GM12872 (cell line): ENCODE measurements at regions not wholly inside any gene's neighbourhood (a gene's known extent, or its start where the extent isn't known, plus 50 kb on each side); places are given as distances from the start of the nearest gene placed in this dataset.

Source experiments
- TF ChIP-seq, protein P1 (sequence below): IDR thresholded peaks from 3 replicates; pipeline ENCODE4 v1.5.1; 2011; ENCODE audit warnings: low read depth, mild to moderate bottlenecking, low read length, moderate library complexity; ENCODE audit not compliant: insufficient read depth

DNA sequence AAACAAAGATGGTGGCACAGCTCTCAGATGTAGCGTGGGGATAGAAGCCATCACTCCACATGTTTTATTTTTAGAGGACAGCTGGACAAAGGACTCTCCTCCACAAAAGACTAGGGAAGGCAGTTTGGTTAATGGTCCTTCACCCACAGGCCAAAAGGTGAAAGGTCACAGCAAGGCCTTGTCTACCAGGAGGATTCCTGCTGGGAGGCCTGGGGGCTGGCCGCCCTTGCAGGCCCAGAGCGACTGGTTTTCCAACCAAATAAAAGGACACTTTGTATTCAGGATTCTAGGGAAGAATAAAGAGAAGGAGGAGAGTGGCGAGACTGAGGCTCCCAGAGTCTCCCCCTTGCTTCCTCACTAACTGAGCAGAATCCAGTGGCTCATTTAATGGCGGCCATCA lies 94.3 kb downstream of the AXIN2 start:
- TF ChIP-seq, protein P1, sequence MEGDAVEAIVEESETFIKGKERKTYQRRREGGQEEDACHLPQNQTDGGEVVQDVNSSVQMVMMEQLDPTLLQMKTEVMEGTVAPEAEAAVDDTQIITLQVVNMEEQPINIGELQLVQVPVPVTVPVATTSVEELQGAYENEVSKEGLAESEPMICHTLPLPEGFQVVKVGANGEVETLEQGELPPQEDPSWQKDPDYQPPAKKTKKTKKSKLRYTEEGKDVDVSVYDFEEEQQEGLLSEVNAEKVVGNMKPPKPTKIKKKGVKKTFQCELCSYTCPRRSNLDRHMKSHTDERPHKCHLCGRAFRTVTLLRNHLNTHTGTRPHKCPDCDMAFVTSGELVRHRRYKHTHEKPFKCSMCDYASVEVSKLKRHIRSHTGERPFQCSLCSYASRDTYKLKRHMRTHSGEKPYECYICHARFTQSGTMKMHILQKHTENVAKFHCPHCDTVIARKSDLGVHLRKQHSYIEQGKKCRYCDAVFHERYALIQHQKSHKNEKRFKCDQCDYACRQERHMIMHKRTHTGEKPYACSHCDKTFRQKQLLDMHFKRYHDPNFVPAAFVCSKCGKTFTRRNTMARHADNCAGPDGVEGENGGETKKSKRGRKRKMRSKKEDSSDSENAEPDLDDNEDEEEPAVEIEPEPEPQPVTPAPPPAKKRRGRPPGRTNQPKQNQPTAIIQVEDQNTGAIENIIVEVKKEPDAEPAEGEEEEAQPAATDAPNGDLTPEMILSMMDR, result no peak

DNA sequence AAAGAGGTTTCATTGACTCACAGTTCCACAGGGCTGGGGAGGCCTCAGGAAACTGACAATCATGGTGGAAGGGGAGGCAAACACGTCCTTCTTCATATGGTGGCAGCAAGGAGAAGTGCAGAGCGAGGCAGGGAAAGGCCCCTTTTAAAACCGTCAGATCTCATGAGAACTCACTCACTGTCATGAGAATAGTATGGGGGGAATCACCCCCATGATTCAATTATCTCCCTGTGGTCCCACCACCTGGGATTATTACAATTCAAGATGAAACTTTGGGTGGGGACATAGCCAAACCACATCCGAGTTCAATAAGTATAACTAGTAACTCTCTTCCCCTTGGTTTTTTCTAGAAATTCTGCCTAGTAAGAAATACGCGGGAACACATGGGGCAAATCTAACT lies 94.9 kb downstream of the AXIN2 start:
- TF ChIP-seq, protein P1, result no peak

DNA sequence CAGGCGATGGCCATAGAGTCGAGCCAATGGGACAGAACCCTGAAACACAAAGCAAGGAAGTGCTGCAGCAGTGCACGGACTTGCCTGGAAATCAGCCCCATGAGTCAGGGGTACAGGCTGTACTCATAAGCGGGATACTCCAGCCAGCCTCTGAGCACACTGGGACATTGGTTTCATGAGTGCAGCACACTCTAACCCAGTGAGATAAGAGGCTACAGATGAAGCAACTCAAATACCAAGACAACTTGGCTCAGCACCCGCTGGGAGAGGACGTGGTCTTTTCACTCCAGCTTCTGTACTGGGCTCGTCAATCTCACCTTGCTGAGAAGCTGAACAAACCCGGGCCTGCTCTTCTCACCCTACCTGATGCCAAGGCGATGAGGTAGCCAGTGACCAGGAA lies 98.2 kb downstream of the AXIN2 start:
- TF ChIP-seq, protein P1, result no peak

DNA sequence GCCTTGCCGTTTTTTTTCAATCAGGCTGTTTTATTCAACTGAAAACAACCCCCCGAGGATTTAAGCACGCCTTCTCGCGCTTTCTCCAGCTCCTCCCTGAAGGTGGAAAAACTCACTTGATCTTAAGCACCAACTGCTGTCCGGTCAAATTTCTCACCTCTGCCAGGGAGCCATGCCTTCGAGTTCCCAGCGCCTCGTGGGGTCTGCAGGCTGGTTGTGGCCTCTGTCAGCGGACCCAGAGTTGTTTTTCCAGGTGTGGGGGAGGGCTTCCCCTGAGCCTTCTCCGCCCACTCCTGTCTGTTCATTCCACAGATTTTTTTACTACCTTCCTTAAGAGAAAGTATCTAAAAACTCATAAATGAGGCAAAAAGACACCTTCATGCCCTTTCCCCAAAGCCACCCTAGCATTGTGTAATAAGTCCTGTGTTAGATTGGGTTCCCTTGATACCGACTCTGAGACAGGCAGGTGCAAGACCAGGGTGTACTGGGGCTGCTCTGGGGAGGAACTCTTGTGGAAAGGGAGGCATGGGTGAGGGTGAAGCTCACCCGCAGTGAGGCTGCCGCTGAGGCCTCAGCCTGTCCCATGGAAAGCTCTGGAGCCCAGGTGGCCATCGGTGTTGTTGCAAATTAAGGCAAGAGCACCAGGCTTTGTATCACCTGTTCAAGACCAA lies 101.6 kb downstream of the AXIN2 start:
- TF ChIP-seq, protein P1, result no peak

DNA sequence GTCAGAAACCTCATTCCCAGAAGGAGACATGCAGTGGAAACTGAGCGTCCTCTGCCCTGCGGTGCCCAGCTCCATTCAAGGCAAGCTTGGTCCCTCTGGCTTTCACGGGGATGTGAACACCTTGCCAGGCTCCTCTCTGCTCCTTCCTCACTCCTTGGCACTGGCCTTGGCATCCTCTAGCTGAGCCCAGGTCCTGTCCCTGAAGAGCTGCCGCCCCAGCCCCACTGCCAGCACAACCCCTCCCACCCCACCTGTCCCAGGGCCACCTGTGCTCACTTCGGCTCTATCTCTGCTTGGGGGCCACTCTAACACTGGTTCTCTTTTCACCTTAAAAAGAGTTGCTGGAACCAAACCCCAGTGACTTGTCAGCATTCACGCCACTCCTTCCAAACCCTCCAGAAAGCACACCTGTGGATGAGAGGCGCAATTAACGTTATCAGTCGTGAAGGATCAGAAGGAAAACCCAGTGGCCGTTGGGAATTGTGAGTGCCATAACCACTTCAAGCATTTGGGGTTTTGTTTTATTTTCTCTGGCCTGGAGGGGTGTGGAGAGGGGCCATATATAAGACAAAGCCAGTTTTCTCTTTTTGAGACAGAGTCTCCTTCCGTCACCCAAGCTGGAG lies 103.7 kb downstream of the AXIN2 start:
- TF ChIP-seq, protein P1, result no peak

DNA sequence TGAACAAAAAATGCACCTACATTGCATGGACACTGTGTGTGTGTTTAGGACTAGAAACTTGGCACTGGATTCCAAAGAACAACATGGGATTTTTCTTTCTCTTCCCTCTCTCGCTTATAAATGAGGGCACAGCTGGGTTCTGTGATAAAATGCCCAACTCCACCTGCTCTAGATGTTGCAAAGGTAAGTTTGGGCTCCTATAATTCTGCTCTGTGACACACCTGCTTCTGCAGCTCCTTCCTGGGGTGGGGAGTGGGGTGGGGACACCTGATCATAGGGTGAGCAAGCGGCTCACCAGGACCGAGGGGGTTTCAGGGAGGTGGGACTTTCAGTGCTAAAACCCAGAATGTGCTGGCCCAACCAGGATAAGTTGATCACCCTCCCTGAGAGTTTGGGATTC lies 104.3 kb downstream of the AXIN2 start:
- TF ChIP-seq, protein P1, result no peak

DNA sequence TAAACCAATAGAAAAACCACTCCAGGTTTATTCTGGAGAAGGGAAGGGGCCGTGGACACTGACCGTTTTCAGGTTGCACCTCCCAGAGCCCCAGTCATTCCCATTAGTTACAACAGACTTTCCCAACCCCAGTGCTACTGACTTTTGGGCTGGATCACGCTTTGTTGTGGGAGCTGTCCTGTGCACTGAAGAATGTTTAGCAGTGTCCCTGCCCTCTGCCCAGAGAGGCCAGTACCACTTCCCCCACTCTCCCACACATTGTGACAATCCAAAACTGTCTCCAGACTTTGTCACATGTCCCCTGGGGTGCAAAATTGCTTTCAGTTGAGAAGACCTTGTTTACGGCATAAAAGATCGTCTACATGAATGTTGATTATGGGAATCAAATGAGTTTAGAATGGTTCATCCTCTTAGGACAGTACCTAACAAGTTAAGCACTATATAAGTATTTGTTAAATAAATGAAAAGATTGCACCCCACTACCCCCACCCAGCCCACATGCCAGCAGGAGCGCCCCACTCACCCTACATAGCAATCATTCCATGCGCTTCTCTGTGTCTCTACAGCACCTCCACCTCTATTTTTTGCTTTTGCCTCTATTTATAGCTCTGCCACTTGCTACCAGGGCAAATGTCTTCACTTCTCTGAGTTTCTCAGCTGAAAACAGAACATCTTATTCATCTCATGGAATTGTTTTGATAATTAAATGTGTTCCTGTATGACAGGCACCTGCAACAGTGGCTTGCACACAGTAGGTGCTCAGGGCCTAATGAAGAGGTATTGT lies 104.9 kb downstream of the AXIN2 start:
- TF ChIP-seq, protein P1, result no peak
